ENCODE measurements at regions not wholly inside any gene's neighbourhood (a gene's known extent, or its start where the extent isn't known, plus 50 kb on each side); places are given as distances from the start of the nearest gene placed in this dataset.

- no peak for TF ChIP-seq CTCF (conservative IDR thresholded peaks at IDR 0.05; ENCODE audit: low read depth, low read length)
- no peaks in the 10 kb centered on the region for H3K4me1 ChIP-seq (ENCODE audit: low read depth, poor library complexity, severe bottlenecking)
- no peak overlapping the region for H3K9ac ChIP-seq
- no peaks in the 10 kb centered on the region for H4K20me1 ChIP-seq (ENCODE audit: insufficient read depth)
- no peak overlapping the region for H3K27ac ChIP-seq
- no peak overlapping the region for H2AFZ ChIP-seq (ENCODE audit: low read depth)
- H3K36me3 ChIP-seq (ENCODE audit: insufficient read depth) = no peaks in the 10 kb centered on the region
- no peaks in the 10 kb centered on the region for H3K27me3 ChIP-seq (ENCODE audit: insufficient read depth, low read depth)
- no peak overlapping the region for H3K4me3 ChIP-seq (IDR thresholded peaks at IDR 0.05; ENCODE audit: insufficient read depth, low read depth, low read length)
- no peaks in the 10 kb centered on the region for H3K79me2 ChIP-seq (ENCODE audit: insufficient read depth, low read depth)
- H3K4me2 ChIP-seq = no peak overlapping the region
Measured at GRCh38 chr5:33065131-33065530, 354.0 kb downstream of the NPR3 start.

DNA sequence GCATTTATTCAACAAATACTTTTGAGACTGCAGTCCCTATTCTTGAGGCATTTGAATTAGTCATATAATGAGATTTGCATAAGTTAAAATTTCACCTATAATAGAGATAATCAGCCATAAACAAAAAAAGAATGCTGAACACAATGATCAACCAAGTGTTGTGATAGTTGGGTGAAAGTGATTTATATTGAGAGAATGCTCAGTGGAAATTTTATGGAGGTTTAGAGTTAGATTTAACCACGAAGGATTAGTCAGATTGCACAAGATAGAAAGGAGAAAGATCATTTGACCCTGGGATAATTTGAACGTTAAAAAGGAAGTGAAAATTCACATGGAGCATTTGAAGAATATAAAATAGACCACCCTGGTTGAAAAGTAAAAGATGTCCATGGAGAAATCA lies 356.2 kb downstream of the NPR3 start:
- Histone ChIP-seq H3K4me1 (ENCODE audit: low read depth, poor library complexity, severe bottlenecking) (no peaks in the 10 kb centered on the region), H3K9ac (no peak overlapping the region), H2AFZ (ENCODE audit: low read depth) (no peak overlapping the region), H3K36me3 (ENCODE audit: insufficient read depth) (no peaks in the 10 kb centered on the region), H3K27me3 (ENCODE audit: insufficient read depth, low read depth) (no peaks in the 10 kb centered on the region), H3K4me3 (IDR thresholded peaks at IDR 0.05; ENCODE audit: insufficient read depth, low read depth, low read length) (no peak overlapping the region), H4K20me1 (ENCODE audit: insufficient read depth) (no peaks in the 10 kb centered on the region), H3K4me2 (no peak overlapping the region), H3K27ac (no peak overlapping the region), H3K79me2 (ENCODE audit: insufficient read depth, low read depth) (no peaks in the 10 kb centered on the region)
- TF ChIP-seq CTCF (conservative IDR thresholded peaks at IDR 0.05; ENCODE audit: low read depth, low read length) = no peak

GRCh38 chr5:33068786-33069185 lies 357.7 kb downstream of the NPR3 start:
- Histone ChIP-seq H3K79me2 (ENCODE audit: insufficient read depth, low read depth) (no peaks in the 10 kb centered on the region), H3K36me3 (ENCODE audit: insufficient read depth) (no peaks in the 10 kb centered on the region), H3K4me2 (no peak overlapping the region), H3K9ac (no peak overlapping the region), H3K27me3 (ENCODE audit: insufficient read depth, low read depth) (no peaks in the 10 kb centered on the region), H4K20me1 (ENCODE audit: insufficient read depth) (no peaks in the 10 kb centered on the region), H3K27ac (no peak overlapping the region), H2AFZ (ENCODE audit: low read depth) (no peak overlapping the region), H3K4me3 (IDR thresholded peaks at IDR 0.05; ENCODE audit: insufficient read depth, low read depth, low read length) (no peak overlapping the region), H3K4me1 (ENCODE audit: low read depth, poor library complexity, severe bottlenecking) (no peaks in the 10 kb centered on the region)
- no peak for TF ChIP-seq CTCF (conservative IDR thresholded peaks at IDR 0.05; ENCODE audit: low read depth, low read length)

GRCh38 chr5:33072296-33072695 lies 361.2 kb downstream of the NPR3 start:
- H3K4me1 ChIP-seq (ENCODE audit: low read depth, poor library complexity, severe bottlenecking) = no peaks in the 10 kb centered on the region
- no peaks in the 10 kb centered on the region for H3K79me2 ChIP-seq (ENCODE audit: insufficient read depth, low read depth)
- H3K4me2 ChIP-seq = no peak overlapping the region
- no peak overlapping the region for H2AFZ ChIP-seq (ENCODE audit: low read depth)
- no peak for TF ChIP-seq CTCF (conservative IDR thresholded peaks at IDR 0.05; ENCODE audit: low read depth, low read length)
- no peak overlapping the region for H3K4me3 ChIP-seq (IDR thresholded peaks at IDR 0.05; ENCODE audit: insufficient read depth, low read depth, low read length)
- H3K27ac ChIP-seq = no peak overlapping the region
- H3K27me3 ChIP-seq (ENCODE audit: insufficient read depth, low read depth) = no peaks in the 10 kb centered on the region
- no peaks in the 10 kb centered on the region for H4K20me1 ChIP-seq (ENCODE audit: insufficient read depth)
- H3K36me3 ChIP-seq (ENCODE audit: insufficient read depth) = no peaks in the 10 kb centered on the region
- no peak overlapping the region for H3K9ac ChIP-seq

DNA sequence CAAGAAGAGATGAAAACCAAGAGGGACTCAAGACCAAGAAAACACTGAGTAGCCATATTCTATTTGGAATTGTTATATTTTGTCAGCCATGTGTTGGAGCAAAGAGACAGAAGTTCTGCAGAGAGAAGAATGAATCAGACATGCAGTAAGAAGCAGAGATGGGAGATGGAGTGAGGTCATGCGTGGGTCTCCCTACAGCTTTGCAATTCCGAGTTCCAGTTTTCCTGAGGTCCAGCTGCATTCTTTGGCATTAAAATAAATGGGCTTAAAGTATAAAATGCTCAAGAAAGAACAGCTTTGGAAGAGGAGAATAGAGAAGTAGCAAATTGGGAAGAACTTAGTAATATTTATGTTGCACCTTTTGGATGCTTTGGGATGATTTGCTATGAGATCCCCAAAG lies 361.6 kb downstream of the NPR3 start:
- Histone ChIP-seq H3K4me1 (ENCODE audit: low read depth, poor library complexity, severe bottlenecking) (no peaks in the 10 kb centered on the region), H3K4me3 (IDR thresholded peaks at IDR 0.05; ENCODE audit: insufficient read depth, low read depth, low read length) (no peak overlapping the region), H4K20me1 (ENCODE audit: insufficient read depth) (no peaks in the 10 kb centered on the region), H3K4me2 (no peak overlapping the region), H2AFZ (ENCODE audit: low read depth) (no peak overlapping the region), H3K36me3 (ENCODE audit: insufficient read depth) (no peaks in the 10 kb centered on the region), H3K9ac (no peak overlapping the region), H3K27ac (no peak overlapping the region), H3K27me3 (ENCODE audit: insufficient read depth, low read depth) (no peaks in the 10 kb centered on the region), H3K79me2 (ENCODE audit: insufficient read depth, low read depth) (no peaks in the 10 kb centered on the region)
- no peak for TF ChIP-seq CTCF (conservative IDR thresholded peaks at IDR 0.05; ENCODE audit: low read depth, low read length)

All from KMS-11 (cell line).